ENCODE measurements at regions not wholly inside any gene's neighbourhood (a gene's known extent, or its start where the extent isn't known, plus 50 kb on each side); places are given as distances from the start of the nearest gene placed in this dataset.

DNA sequence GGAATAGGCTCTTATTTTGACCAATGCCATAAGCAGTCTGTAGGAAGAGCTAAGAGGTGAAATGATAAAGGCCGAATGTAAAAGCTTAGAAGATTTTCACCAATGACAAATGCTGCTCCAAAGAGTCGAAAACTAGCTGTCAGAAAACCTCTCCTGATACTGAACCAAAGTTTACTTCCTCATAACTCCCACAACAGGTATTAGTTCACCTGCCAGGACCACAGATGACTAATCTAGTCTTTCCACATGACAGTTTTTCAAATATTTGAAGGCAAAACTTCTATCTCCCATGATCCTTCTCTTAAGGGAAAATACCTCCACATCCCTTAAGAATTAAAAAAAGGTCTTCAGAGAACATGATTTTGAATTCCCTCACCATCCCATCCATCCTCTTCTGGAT is 473.2 kb upstream of the SPHKAP start:
- ATAC-seq = no peak
- TF ChIP-seq TCF4 (CRISPR knock-in tag; IDR thresholded peaks at IDR 0.05; ENCODE audit: borderline replicate concordance) = no peak
- TF ChIP-seq, protein P1, sequence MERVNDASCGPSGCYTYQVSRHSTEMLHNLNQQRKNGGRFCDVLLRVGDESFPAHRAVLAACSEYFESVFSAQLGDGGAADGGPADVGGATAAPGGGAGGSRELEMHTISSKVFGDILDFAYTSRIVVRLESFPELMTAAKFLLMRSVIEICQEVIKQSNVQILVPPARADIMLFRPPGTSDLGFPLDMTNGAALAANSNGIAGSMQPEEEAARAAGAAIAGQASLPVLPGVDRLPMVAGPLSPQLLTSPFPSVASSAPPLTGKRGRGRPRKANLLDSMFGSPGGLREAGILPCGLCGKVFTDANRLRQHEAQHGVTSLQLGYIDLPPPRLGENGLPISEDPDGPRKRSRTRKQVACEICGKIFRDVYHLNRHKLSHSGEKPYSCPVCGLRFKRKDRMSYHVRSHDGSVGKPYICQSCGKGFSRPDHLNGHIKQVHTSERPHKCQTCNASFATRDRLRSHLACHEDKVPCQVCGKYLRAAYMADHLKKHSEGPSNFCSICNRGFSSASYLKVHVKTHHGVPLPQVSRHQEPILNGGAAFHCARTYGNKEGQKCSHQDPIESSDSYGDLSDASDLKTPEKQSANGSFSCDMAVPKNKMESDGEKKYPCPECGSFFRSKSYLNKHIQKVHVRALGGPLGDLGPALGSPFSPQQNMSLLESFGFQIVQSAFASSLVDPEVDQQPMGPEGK (CRISPR knock-in tag; IDR thresholded peaks at IDR 0.05; ENCODE audit: borderline replicate concordance) = no peak
- TF ChIP-seq, protein P2, sequence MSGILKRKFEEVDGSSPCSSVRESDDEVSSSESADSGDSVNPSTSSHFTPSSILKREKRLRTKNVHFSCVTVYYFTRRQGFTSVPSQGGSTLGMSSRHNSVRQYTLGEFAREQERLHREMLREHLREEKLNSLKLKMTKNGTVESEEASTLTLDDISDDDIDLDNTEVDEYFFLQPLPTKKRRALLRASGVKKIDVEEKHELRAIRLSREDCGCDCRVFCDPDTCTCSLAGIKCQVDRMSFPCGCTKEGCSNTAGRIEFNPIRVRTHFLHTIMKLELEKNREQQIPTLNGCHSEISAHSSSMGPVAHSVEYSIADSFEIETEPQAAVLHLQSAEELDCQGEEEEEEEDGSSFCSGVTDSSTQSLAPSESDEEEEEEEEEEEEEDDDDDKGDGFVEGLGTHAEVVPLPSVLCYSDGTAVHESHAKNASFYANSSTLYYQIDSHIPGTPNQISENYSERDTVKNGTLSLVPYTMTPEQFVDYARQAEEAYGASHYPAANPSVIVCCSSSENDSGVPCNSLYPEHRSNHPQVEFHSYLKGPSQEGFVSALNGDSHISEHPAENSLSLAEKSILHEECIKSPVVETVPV (CRISPR knock-in tag; IDR thresholded peaks at IDR 0.05) = no peak

DNA sequence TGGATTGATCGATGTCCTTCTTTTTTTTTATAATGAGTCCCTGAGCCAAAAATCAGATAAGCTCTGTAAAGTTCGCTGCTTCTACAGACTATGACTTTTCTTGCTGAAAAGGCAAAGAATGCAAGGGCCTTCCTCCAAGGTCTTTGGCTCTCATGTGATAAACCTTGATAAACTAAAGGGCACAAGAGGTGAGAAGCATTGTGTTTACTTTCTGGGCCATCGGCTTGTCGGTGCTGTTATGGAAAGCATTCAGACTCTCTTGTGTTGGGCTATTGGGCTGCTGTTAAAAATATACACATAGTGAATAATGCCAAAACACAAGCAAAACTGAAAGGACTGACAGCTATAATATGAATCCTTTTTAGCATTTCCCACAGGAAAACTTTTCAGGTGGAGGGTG is 472.4 kb upstream of the SPHKAP start:
- no peak for ATAC-seq
- TF ChIP-seq ZNF8 (CRISPR knock-in tag; IDR thresholded peaks at IDR 0.05) (no peak), PPARA (CRISPR knock-in tag; IDR thresholded peaks at IDR 0.05; ENCODE audit: borderline replicate concordance) (no peak), ISL1 (CRISPR knock-in tag; IDR thresholded peaks at IDR 0.05) (no peak), TCF4 (CRISPR knock-in tag; IDR thresholded peaks at IDR 0.05; ENCODE audit: borderline replicate concordance) (no peak), ZC3H10 (CRISPR knock-in tag; IDR thresholded peaks at IDR 0.05) (no peak), ARNTL (CRISPR knock-in tag; IDR thresholded peaks at IDR 0.05; ENCODE audit: borderline replicate concordance, low read depth) (no peak), BACH2 (CRISPR knock-in tag; IDR thresholded peaks at IDR 0.05; ENCODE audit: borderline replicate concordance) (no peak), GLIS3 (CRISPR knock-in tag; IDR thresholded peaks at IDR 0.05) (no peak), ZNF70 (CRISPR knock-in tag; IDR thresholded peaks at IDR 0.05) (no peak)
- TF ChIP-seq, protein P1 (CRISPR knock-in tag; IDR thresholded peaks at IDR 0.05; ENCODE audit: borderline replicate concordance) = no peak

DNA sequence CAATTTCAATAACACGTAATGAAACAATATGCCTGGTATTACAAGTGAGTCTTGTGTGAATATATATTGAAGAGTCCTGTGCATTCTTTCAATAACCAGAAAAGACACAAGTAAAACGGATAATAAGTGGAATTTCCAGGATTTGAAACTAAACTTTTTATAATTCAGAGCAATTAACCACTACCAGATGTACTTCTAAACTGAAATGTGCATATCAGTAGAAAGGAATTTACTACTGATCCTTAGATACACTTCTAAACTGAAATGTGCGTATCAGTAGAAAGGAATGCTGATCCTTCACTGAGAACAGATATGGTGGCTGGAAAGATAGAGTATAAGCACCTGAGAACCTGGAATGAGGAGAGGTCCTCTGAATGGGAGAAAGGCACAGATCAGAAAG is 470.9 kb upstream of the SPHKAP start:
- peak; percentile 97 for ATAC-seq
- TF ChIP-seq ZNF70 (CRISPR knock-in tag; IDR thresholded peaks at IDR 0.05) = no peak
- TF ChIP-seq ISL1 (CRISPR knock-in tag; IDR thresholded peaks at IDR 0.05) = no peak
- TF ChIP-seq, protein P2 (CRISPR knock-in tag; IDR thresholded peaks at IDR 0.05) = no peak
- no peak for TF ChIP-seq GLIS3 (CRISPR knock-in tag; IDR thresholded peaks at IDR 0.05)

DNA sequence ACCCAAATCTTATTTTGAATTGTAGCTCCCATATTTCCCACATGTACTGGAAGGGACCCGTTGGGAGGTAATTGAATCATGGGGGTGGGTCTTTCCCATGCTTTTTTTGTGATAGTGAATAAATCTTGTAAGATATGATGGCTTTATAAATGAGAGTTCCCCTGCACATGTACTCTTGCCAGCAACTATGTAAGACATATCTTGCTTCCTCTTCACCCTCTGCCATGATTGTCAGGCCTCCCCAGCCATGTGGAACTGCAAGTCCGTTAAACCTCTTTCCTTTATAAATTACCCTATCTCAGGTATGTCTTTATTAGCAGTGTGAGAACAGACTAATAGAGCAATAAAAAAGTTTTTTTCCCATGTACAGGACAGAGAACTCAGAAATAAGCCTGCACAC is 468.4 kb upstream of the SPHKAP start:
- ATAC-seq = no peak
- TF ChIP-seq ZNF565 (CRISPR knock-in tag; conservative IDR thresholded peaks at IDR 0.05; ENCODE audit: low read depth) = no peak
- TF ChIP-seq, protein P3, sequence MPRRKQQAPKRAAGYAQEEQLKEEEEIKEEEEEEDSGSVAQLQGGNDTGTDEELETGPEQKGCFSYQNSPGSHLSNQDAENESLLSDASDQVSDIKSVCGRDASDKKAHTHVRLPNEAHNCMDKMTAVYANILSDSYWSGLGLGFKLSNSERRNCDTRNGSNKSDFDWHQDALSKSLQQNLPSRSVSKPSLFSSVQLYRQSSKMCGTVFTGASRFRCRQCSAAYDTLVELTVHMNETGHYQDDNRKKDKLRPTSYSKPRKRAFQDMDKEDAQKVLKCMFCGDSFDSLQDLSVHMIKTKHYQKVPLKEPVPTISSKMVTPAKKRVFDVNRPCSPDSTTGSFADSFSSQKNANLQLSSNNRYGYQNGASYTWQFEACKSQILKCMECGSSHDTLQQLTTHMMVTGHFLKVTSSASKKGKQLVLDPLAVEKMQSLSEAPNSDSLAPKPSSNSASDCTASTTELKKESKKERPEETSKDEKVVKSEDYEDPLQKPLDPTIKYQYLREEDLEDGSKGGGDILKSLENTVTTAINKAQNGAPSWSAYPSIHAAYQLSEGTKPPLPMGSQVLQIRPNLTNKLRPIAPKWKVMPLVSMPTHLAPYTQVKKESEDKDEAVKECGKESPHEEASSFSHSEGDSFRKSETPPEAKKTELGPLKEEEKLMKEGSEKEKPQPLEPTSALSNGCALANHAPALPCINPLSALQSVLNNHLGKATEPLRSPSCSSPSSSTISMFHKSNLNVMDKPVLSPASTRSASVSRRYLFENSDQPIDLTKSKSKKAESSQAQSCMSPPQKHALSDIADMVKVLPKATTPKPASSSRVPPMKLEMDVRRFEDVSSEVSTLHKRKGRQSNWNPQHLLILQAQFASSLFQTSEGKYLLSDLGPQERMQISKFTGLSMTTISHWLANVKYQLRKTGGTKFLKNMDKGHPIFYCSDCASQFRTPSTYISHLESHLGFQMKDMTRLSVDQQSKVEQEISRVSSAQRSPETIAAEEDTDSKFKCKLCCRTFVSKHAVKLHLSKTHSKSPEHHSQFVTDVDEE (CRISPR knock-in tag; IDR thresholded peaks at IDR 0.05) = no peak
- TF ChIP-seq ZFP3 (CRISPR knock-in tag; IDR thresholded peaks at IDR 0.05) = no peak
- TF ChIP-seq ZC3H10 (CRISPR knock-in tag; IDR thresholded peaks at IDR 0.05) = no peak
- no peak for TF ChIP-seq ZNF8 (CRISPR knock-in tag; IDR thresholded peaks at IDR 0.05)
- no peak for TF ChIP-seq PPARA (CRISPR knock-in tag; IDR thresholded peaks at IDR 0.05; ENCODE audit: borderline replicate concordance)
- TF ChIP-seq, protein P1 (CRISPR knock-in tag; IDR thresholded peaks at IDR 0.05; ENCODE audit: borderline replicate concordance) = no peak
- TF ChIP-seq OSR1 (CRISPR knock-in tag; IDR thresholded peaks at IDR 0.05) = no peak
- TF ChIP-seq, protein P4, sequence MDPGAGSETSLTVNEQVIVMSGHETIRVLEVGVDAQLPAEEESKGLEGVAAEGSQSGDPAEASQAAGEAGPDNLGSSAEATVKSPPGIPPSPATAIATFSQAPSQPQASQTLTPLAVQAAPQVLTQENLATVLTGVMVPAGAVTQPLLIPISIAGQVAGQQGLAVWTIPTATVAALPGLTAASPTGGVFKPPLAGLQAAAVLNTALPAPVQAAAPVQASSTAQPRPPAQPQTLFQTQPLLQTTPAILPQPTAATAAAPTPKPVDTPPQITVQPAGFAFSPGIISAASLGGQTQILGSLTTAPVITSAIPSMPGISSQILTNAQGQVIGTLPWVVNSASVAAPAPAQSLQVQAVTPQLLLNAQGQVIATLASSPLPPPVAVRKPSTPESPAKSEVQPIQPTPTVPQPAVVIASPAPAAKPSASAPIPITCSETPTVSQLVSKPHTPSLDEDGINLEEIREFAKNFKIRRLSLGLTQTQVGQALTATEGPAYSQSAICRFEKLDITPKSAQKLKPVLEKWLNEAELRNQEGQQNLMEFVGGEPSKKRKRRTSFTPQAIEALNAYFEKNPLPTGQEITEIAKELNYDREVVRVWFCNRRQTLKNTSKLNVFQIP (CRISPR knock-in tag; IDR thresholded peaks at IDR 0.05; ENCODE audit: borderline replicate concordance, low read depth) = no peak
- TF ChIP-seq ARNTL (CRISPR knock-in tag; IDR thresholded peaks at IDR 0.05; ENCODE audit: borderline replicate concordance, low read depth) = no peak
- no peak for TF ChIP-seq TCF4 (CRISPR knock-in tag; IDR thresholded peaks at IDR 0.05; ENCODE audit: borderline replicate concordance)
- TF ChIP-seq BACH2 (CRISPR knock-in tag; IDR thresholded peaks at IDR 0.05; ENCODE audit: borderline replicate concordance) = no peak
- TF ChIP-seq ZFP30 (CRISPR knock-in tag; IDR thresholded peaks at IDR 0.05) = no peak
- no peak for TF ChIP-seq SNAI2 (CRISPR knock-in tag; IDR thresholded peaks at IDR 0.05)
- TF ChIP-seq GLIS3 (CRISPR knock-in tag; IDR thresholded peaks at IDR 0.05) = no peak
- no peak for TF ChIP-seq CSDC2 (CRISPR knock-in tag; IDR thresholded peaks at IDR 0.05)
- no peak for TF ChIP-seq ESRRG (CRISPR knock-in tag; IDR thresholded peaks at IDR 0.05)
- TF ChIP-seq, protein P2 (CRISPR knock-in tag; IDR thresholded peaks at IDR 0.05) = no peak

Measured in SK-N-SH treated with all-trans-retinoic acid at 6 μM for 48 hours (cell line).